PFSK-1 (cell line): ENCODE measurements at regions not wholly inside any gene's neighbourhood (a gene's known extent, or its start where the extent isn't known, plus 50 kb on each side); places are given as distances from the start of the nearest gene placed in this dataset.

Source experiments
- FOXP2 ChIP-seq: optimal IDR thresholded peaks from 2 replicates; pipeline ENCODE3; 2011; ENCODE audit warnings: borderline replicate concordance, control low read depth, inconsistent platforms; ENCODE audit not compliant: insufficient read depth; ENCODE audit errors: extremely low read length, extremely low read depth
- POLR2AphosphoS5 ChIP-seq: IDR thresholded peaks from 2 replicates; pipeline ENCODE4 v1.6.1; 2012; ENCODE audit warnings: low read depth, mild to moderate bottlenecking, control low read depth, low read length, moderate library complexity
- REST ChIP-seq, 2 experiments: IDR thresholded peaks; 2 replicates each; pipeline versions ENCODE4 v1.6.1 to v1.8.0; 2011 to 2012; ENCODE audit warnings: low read depth in 2 of 2, low read length in 2 of 2, control low read depth in 1 of 2, inconsistent platforms in 1 of 2, mild to moderate bottlenecking in 1 of 2, moderate library complexity in 1 of 2; ENCODE audit not compliant: insufficient read depth in 1 of 2
- SIN3A ChIP-seq: IDR thresholded peaks from 2 replicates; pipeline ENCODE4 v1.6.1; 2012; ENCODE audit warnings: mild to moderate bottlenecking, low read length, moderate library complexity, borderline replicate concordance; ENCODE audit not compliant: insufficient read depth
- TAF1 ChIP-seq: IDR thresholded peaks from 2 replicates; pipeline ENCODE4 v1.6.1; 2012; ENCODE audit warnings: low read length, control low read depth, borderline replicate concordance; ENCODE audit not compliant: insufficient read depth

- TF ChIP-seq REST (IDR thresholded peaks at IDR 0.05; ENCODE audit: insufficient read depth in 1 of 2, low read depth in 2 of 2, low read length in 2 of 2) (no peak), POLR2AphosphoS5 (no peak), SIN3A (no peak), TAF1 (no peak), FOXP2 (no peak)
These were observed 234.0 kb upstream of the GRAMD2B start for GRCh38 chr5:126189231-126189630.
